HCT116 (cell line): ENCODE measurements at regions not wholly inside any gene's neighbourhood (a gene's known extent, or its start where the extent isn't known, plus 50 kb on each side); places are given as distances from the start of the nearest gene placed in this dataset.

Source experiments
- ATAC-seq: fragments of 200-7000 bp; cut with Tn5 transposase; 2 replicates; pipeline ENCODE4 v1.9.1; 2020; ENCODE audit warnings: mild to moderate bottlenecking, moderate library complexity
- BruUV-seq: library from RNA; stranded (reverse); fragments of 400-500 nt; replicated peaks from 2 replicates; lab custom pipeline; 2021; lab: Mats Ljungman, UMichigan
- CTCF ChIA-PET: fragments of 300-600 bp; sonication (Branson Sonifier 250); formaldehyde crosslinking; loops from one replicate; lab custom pipeline; 2021; ENCODE audit warnings: antibody characterized with exemption; lab: Charles Lee
- POLR2A ChIA-PET: fragments of 300-600, 350-600 bp; sonication (Branson Sonifier 250); formaldehyde crosslinking; loops from one replicate; lab custom pipeline; 2021; ENCODE audit warnings: antibody characterized with exemption; lab: Charles Lee
- RAD21 ChIA-PET, 2 experiments: fragments of 300-600 bp; sonication (Branson Sonifier 250); formaldehyde crosslinking; loops; one replicate each; lab custom pipeline; 2023; ENCODE audit warnings: low total read pairs in 2 of 2; ENCODE audit not compliant: uncharacterized antibody in 2 of 2, unreplicated experiment in 2 of 2, low non-redundant PET in 1 of 2; lab: Charles Lee
- DNase-seq: peaks from one replicate; pipeline ENCODE4 v3.0.0-alpha.2; 2010; ENCODE audit warnings: low read depth, low spot score
- H2AFZ ChIP-seq: fragments of 200-600 bp; shearing (Covaris generic), sonication (generic); 2 replicates; pipeline ENCODE4 v1.6.1; 2017; ENCODE audit warnings: low read depth, mixed run types, mixed read lengths, antibody characterized with exemption, low read length; ENCODE audit not compliant: poor library complexity, severe bottlenecking
- H3K27ac ChIP-seq: 2 replicates; pipeline ENCODE4 v1.5.1; 2012; ENCODE audit warnings: low read depth, low read length
- H3K27me3 ChIP-seq: fragments of 200-600 bp; sonication (generic); 2 replicates; pipeline ENCODE4 v1.6.1; 2016; ENCODE audit warnings: mixed run types, low read length, mixed read lengths; ENCODE audit not compliant: insufficient read depth
- H3K36me3 ChIP-seq, 2 experiments: fragments of 200-500 bp in 1 of 2; fragments of 200-600 bp in 1 of 2; sonication (Bioruptor generic) in 1 of 2; sonication (generic) in 1 of 2; 2 replicates each; pipeline versions ENCODE4 v1.5.1 to v1.6.1; 2014 to 2016; ENCODE audit warnings: low read length in 2 of 2, inconsistent platforms in 1 of 2, mixed read lengths in 1 of 2, mixed run types in 1 of 2; ENCODE audit not compliant: insufficient read depth in 2 of 2, control insufficient read depth in 1 of 2
- H3K4me1 ChIP-seq, 2 experiments: fragments of 200-600 bp in 1 of 2; sonication (generic) in 1 of 2; 2 replicates each; pipeline versions ENCODE4 v1.5.1 to v1.6.1; 2012 to 2017; ENCODE audit warnings: low read length in 2 of 2, inconsistent platforms in 1 of 2, mild to moderate bottlenecking in 1 of 2, mixed read lengths in 1 of 2, mixed run types in 1 of 2, moderate library complexity in 1 of 2; ENCODE audit not compliant: insufficient read depth in 2 of 2, control insufficient read depth in 1 of 2
- H3K4me2 ChIP-seq: fragments of 200-600 bp; sonication (generic); 2 replicates; pipeline ENCODE4 v1.6.1; 2017; ENCODE audit warnings: mixed run types, low read length, mixed read lengths
- H3K4me3 ChIP-seq, 2 experiments: fragments of 200-600 bp in 1 of 2; sonication (generic) in 1 of 2; replicated peaks in 1 of 2; 2 replicates each; pipeline ENCODE4 v1.5.1; 2011 to 2016; ENCODE audit warnings: low read length in 2 of 2, control low read depth in 1 of 2, low read depth in 1 of 2, mild to moderate bottlenecking in 1 of 2, mixed read lengths in 1 of 2, mixed run types in 1 of 2
- H3K79me2 ChIP-seq: fragments of 200-600 bp; sonication (generic); 2 replicates; pipeline ENCODE4 v1.6.1; 2017; ENCODE audit warnings: mild to moderate bottlenecking, mixed run types, low read length, moderate library complexity, mixed read lengths; ENCODE audit not compliant: insufficient read depth
- H3K9ac ChIP-seq: fragments of 200-600 bp; sonication (generic); 2 replicates; pipeline ENCODE4 v1.6.1; 2016; ENCODE audit warnings: low read length, mixed read lengths
- H3K9me2 ChIP-seq: fragments of 200-600 bp; sonication (generic), shearing (Covaris generic); 2 replicates; pipeline ENCODE4 v1.6.1; 2017; ENCODE audit warnings: mixed run types, mild to moderate bottlenecking, moderate library complexity; ENCODE audit not compliant: insufficient read depth
- H3K9me3 ChIP-seq, 2 experiments: fragments of 200-500 bp in 1 of 2; fragments of 200-600 bp in 1 of 2; sonication (Bioruptor generic) in 1 of 2; sonication (generic) in 1 of 2; 2 replicates each; pipeline ENCODE4 v1.6.1; 2014 to 2017; ENCODE audit warnings: low read length in 2 of 2, mixed read lengths in 2 of 2, inconsistent platforms in 1 of 2, low read depth in 1 of 2, mild to moderate bottlenecking in 1 of 2, mixed run types in 1 of 2, moderate library complexity in 1 of 2; ENCODE audit not compliant: control insufficient read depth in 1 of 2, insufficient read depth in 1 of 2
- H4K20me1 ChIP-seq: fragments of 200-600 bp; sonication (generic), shearing (Covaris generic); 2 replicates; pipeline ENCODE4 v1.6.1; 2017; ENCODE audit warnings: mixed run types, mild to moderate bottlenecking, moderate library complexity; ENCODE audit not compliant: insufficient read depth
- ATF3 ChIP-seq: IDR thresholded peaks from 2 replicates; pipeline ENCODE4 v1.6.1; 2012
- CBX3 ChIP-seq: IDR thresholded peaks from 2 replicates; pipeline ENCODE4 v1.6.1; 2012; ENCODE audit warnings: low read depth
- CEBPB ChIP-seq: IDR thresholded peaks from 2 replicates; pipeline ENCODE4 v1.6.1; 2012; ENCODE audit warnings: low read depth
- CTCF ChIP-seq, 3 experiments: fragments of 200-600 bp in 1 of 3; sonication (generic) in 1 of 3; IDR thresholded peaks in 2 of 3; conservative IDR thresholded peaks in 1 of 3; 2 replicates each; pipeline ENCODE4 v1.5.1; 2012 to 2017; ENCODE audit warnings: low read depth in 2 of 3, low read length in 2 of 3, antibody characterized with exemption in 1 of 3, borderline replicate concordance in 1 of 3, control low read depth in 1 of 3, mild to moderate bottlenecking in 1 of 3, mixed read lengths in 1 of 3, mixed run types in 1 of 3, moderate library complexity in 1 of 3; ENCODE audit not compliant: insufficient read depth in 1 of 3
- EZH2 ChIP-seq: fragments of 200-600 bp; sonication (generic); IDR thresholded peaks from 2 replicates; pipeline ENCODE4 v1.6.1; 2017; ENCODE audit warnings: antibody characterized with exemption, mixed run types
- FOSL1 ChIP-seq: IDR thresholded peaks from 2 replicates; pipeline ENCODE4 v1.6.1; 2012; ENCODE audit warnings: low read depth
- JUND ChIP-seq: IDR thresholded peaks from 2 replicates; pipeline ENCODE4 v1.6.1; 2012
- POLR2A ChIP-seq: IDR thresholded peaks from 2 replicates; pipeline ENCODE4 v1.7.0; 2011; ENCODE audit warnings: borderline replicate concordance; ENCODE audit not compliant: insufficient read depth, insufficient read length; ENCODE audit errors: extremely low read depth
- POLR2AphosphoS5 ChIP-seq: IDR thresholded peaks from 2 replicates; pipeline ENCODE4 v1.6.1; 2011; ENCODE audit warnings: mild to moderate bottlenecking, low read depth, low read length, moderate library complexity
- REST ChIP-seq: IDR thresholded peaks from 2 replicates; pipeline ENCODE4 v1.6.1; 2012; ENCODE audit warnings: low read depth
- SP1 ChIP-seq: IDR thresholded peaks from 2 replicates; pipeline ENCODE4 v1.6.1; 2012; ENCODE audit warnings: low read depth
- SRF ChIP-seq: IDR thresholded peaks from 2 replicates; pipeline ENCODE4 v1.6.1; 2012; ENCODE audit warnings: low read depth
- YY1 ChIP-seq: IDR thresholded peaks from 2 replicates; pipeline ENCODE4 v1.6.1; 2011; ENCODE audit warnings: low read length, low read depth, moderate library complexity, mild to moderate bottlenecking; ENCODE audit not compliant: insufficient replicate concordance; ENCODE audit errors: extremely low read depth
- ZBTB33 ChIP-seq: IDR thresholded peaks from 2 replicates; pipeline ENCODE4 v1.6.1; 2011; ENCODE audit warnings: mild to moderate bottlenecking, low read length, moderate library complexity; ENCODE audit not compliant: insufficient replicate concordance; ENCODE audit errors: extremely low read depth
- ZNF274 ChIP-seq: fragments of 200-500 bp; sonication (Bioruptor generic); IDR thresholded peaks from 2 replicates; pipeline ENCODE4 v1.6.1; 2014; ENCODE audit warnings: mild to moderate bottlenecking, low read depth, low read length, inconsistent platforms
- intact Hi-C: fragments of 100-400 bp; cut with micrococcal nuclease; formaldehyde crosslinking; loops from 2 replicates; pipeline ENCODE4 v1.10.0; 2022

GRCh38 chr2:64213532-64214275 lies 69.5 kb upstream of the PELI1 start:
- H3K4me2 ChIP-seq = no peak overlapping the region

More at GRCh38 chr2:64213532-64214275, 69.5 kb upstream of the PELI1 start:
- H2AFZ ChIP-seq = no peak overlapping the region
- no peak overlapping the region for H3K9ac ChIP-seq
- H3K27ac ChIP-seq = no peak overlapping the region
- DNase-seq (no peak), ATAC-seq (no peak)
- no TSS peak for BruUV-seq
- RAD21 ChIA-PET = no interaction called here
- intact Hi-C loops = no loop called here
- 0 out of 4 replicates have a peak, but pooled peaks cover 0 to 6% of the 10 kb centered on the region in 2 experiments for H3K4me1 ChIP-seq
- CTCF ChIA-PET = no interaction called here
- H3K9me3 ChIP-seq = no peaks in the 10 kb centered on the region
- no peaks in the 10 kb centered on the region for H3K79me2 ChIP-seq
- no peaks in the 10 kb centered on the region for H3K27me3 ChIP-seq
- H3K36me3 ChIP-seq = no peaks in the 10 kb centered on the region
- no peaks in the 10 kb centered on the region for H3K9me2 ChIP-seq
- no peak overlapping the region for H3K4me3 ChIP-seq
- TF ChIP-seq ZBTB33 (no peak), POLR2AphosphoS5 (no peak), JUND (no peak), SRF (no peak), FOSL1 (no peak), ZNF274 (no peak), CEBPB (no peak), REST (no peak), SP1 (no peak), POLR2A (no peak), EZH2 (no peak), CBX3 (no peak), ATF3 (no peak), CTCF (IDR thresholded peaks at IDR 0.05 in 2 of 3, conservative IDR thresholded peaks at IDR 0.05 in 1 of 3; ENCODE audit: borderline replicate concordance in 1 of 3, insufficient read depth in 1 of 3, low read depth in 2 of 3, low read length in 2 of 3) (no peak), YY1 (no peak)
- POLR2A ChIA-PET = interaction anchor here (0.6 kb wide), 1 partner anchor 50 kb away, joined by 4 read pairs; no protein-coding TSS in a partner anchor
- no peaks in the 10 kb centered on the region for H4K20me1 ChIP-seq
